Activated CD4-positive, alpha-beta T cell treated with anti-CD3 and anti-CD28 coated beads, Interleukin-2, amount 50 U/mL, for 16 hours (primary cell): ENCODE measurements at regions not wholly inside any gene's neighbourhood (a gene's known extent, or its start where the extent isn't known, plus 50 kb on each side); places are given as distances from the start of the nearest gene placed in this dataset.

Experiments
- DNase-seq: peaks from one replicate; pipeline ENCODE4 v3.0.0-alpha.2; 2020

GRCh38 chr11:103625624-103625965 lies 410.8 kb upstream of the DDI1 start:
- no peak for DNase-seq

GRCh38 chr11:103628121-103628520 lies 408.3 kb upstream of the DDI1 start:
- DNase-seq = no peak

- no peak for DNase-seq
Observed at GRCh38 chr11:103631841-103632240, 404.6 kb upstream of the DDI1 start.

GRCh38 chr11:103633068-103633788 lies 403.2 kb upstream of the DDI1 start:
- DNase-seq = no peak

GRCh38 chr11:103633819-103634590 lies 402.4 kb upstream of the DDI1 start:
- no peak for DNase-seq

GRCh38 chr11:103636232-103636631 lies 400.2 kb upstream of the DDI1 start:
- no peak for DNase-seq

- no peak for DNase-seq
Observed at GRCh38 chr11:103637295-103637694, 399.1 kb upstream of the DDI1 start.

- no peak for DNase-seq
Observed at GRCh38 chr11:103637831-103638230, 398.6 kb upstream of the DDI1 start.

GRCh38 chr11:103644676-103645075 lies 391.8 kb upstream of the DDI1 start:
- DNase-seq = no peak

GRCh38 chr11:103648054-103648453 lies 388.4 kb upstream of the DDI1 start:
- DNase-seq = no peak

- DNase-seq = no peak
Observed at GRCh38 chr11:103648670-103649400, 387.6 kb upstream of the DDI1 start.

- DNase-seq = no peak
Observed at GRCh38 chr11:103649401-103649895, 387.0 kb upstream of the DDI1 start.

- no peak for DNase-seq
Observed at GRCh38 chr11:103650330-103650729, 386.1 kb upstream of the DDI1 start.

GRCh38 chr11:103651341-103651998 lies 385.0 kb upstream of the DDI1 start:
- no peak for DNase-seq

- DNase-seq = no peak
Observed at GRCh38 chr11:103652013-103652412, 384.4 kb upstream of the DDI1 start.

GRCh38 chr11:103656382-103656781 lies 380.1 kb upstream of the DDI1 start:
- no peak for DNase-seq

GRCh38 chr11:103659206-103659618 lies 377.2 kb upstream of the DDI1 start:
- DNase-seq = no peak

GRCh38 chr11:103659743-103660142 lies 376.7 kb upstream of the DDI1 start:
- DNase-seq = no peak

- DNase-seq = no peak
Observed at GRCh38 chr11:103661185-103661584, 375.3 kb upstream of the DDI1 start.

- DNase-seq = no peak
Observed at GRCh38 chr11:103661991-103662390, 374.4 kb upstream of the DDI1 start.

GRCh38 chr11:103662880-103663279 lies 373.6 kb upstream of the DDI1 start:
- no peak for DNase-seq

GRCh38 chr11:103668859-103669258 lies 367.6 kb upstream of the DDI1 start:
- DNase-seq = no peak

GRCh38 chr11:103671143-103671651 lies 365.2 kb upstream of the DDI1 start:
- no peak for DNase-seq
